ENCODE measurements at regions not wholly inside any gene's neighbourhood (a gene's known extent, or its start where the extent isn't known, plus 50 kb on each side); places are given as distances from the start of the nearest gene placed in this dataset.

DNA sequence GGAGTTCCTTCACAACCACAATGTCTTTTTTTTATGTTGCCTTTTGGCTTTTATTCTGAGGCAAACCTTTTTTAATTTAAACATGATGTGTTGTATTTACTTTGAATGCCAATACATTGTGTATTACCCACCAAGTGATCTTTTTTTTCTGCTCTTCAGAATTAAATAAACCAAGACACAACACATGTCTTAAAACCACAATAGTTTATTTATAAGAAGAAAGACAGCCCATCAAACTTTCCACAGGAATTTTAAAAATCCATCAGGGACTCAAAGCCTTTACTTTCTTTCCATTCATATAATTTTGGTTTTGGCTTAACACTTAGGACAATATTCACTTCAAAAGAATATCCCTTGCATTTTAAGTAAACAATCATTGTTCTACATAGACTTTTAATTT lies 321.8 kb upstream of the MEF2C start:
- TF ChIP-seq, protein P1, sequence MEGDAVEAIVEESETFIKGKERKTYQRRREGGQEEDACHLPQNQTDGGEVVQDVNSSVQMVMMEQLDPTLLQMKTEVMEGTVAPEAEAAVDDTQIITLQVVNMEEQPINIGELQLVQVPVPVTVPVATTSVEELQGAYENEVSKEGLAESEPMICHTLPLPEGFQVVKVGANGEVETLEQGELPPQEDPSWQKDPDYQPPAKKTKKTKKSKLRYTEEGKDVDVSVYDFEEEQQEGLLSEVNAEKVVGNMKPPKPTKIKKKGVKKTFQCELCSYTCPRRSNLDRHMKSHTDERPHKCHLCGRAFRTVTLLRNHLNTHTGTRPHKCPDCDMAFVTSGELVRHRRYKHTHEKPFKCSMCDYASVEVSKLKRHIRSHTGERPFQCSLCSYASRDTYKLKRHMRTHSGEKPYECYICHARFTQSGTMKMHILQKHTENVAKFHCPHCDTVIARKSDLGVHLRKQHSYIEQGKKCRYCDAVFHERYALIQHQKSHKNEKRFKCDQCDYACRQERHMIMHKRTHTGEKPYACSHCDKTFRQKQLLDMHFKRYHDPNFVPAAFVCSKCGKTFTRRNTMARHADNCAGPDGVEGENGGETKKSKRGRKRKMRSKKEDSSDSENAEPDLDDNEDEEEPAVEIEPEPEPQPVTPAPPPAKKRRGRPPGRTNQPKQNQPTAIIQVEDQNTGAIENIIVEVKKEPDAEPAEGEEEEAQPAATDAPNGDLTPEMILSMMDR (IDR thresholded peaks at IDR 0.05), result no peak
- no peak for TF ChIP-seq POLR2A (IDR thresholded peaks at IDR 0.05)
